ENCODE measurements at regions not wholly inside any gene's neighbourhood (a gene's known extent, or its start where the extent isn't known, plus 50 kb on each side); places are given as distances from the start of the nearest gene placed in this dataset.
A peak's percentile ranks its signal among the peaks of the same experiment; 100 is the strongest.
"Not testable (repeated sequence)": the region's sequence is repeated elsewhere in the genome, so short reads cannot be mapped to it uniquely, and the experiment has no call there.

DNA sequence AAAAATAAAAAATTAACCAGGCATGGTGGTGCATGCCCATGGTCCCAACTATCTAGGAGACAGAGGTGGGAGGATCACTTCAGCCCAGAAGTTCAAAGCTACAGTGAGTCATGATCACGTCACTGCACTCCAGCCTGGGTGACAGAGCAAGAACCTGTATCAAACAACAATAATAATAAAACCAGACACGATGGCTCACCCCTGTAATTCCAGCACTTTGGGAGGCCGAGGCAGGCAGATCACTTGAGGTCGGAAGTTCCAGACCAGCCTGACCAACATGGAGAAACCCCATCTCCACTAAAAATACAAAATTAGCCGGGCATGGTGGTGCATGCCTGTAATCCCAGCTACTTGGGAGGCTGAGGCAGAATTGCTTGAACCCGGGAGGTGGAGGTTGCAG, 159.4 kb downstream of the SKIDA1 start:
- DNase-seq, result not testable (repeated sequence)

DNA sequence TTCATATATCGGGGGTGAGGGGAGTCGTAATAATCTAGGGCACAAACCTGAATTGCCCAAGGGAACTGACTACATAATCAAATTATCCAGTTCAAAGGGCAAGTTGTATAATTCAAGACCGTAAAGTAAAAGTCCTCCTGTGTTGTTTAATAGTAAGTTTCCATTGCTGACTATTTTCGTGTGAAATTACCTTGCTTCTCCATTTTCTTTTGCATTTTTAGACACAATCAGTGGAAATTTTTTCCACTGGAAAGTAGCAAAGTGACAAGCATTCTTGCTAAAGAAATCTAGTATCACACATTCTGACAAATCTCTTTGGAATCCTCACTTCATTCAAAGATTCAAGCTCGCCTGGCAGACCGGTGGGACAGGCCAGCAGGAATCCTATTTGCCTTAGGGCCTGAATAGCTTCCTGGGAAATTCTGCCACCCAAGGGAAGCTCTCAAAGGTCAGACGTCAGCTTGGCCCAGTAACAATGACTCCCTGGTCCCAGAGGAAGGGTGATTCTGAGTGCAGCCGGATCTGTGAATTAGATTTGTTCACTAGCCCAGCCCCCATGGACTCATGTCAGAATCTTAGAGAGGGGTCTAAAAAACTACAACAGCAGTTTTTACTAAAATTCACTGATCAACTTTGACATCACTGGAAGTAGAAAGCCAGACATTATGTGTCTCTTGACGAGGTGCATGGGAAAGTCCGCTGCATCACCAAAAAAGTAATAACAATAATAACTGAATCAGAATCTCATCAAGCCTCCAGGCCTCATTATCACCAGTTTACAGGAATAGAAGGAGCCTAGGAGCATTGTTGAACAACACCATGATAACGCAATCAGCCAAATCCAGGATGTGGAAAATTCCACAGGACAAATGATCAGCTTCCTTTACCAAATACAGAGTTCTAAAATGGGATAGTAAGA, 161.0 kb downstream of the SKIDA1 start:
- DNase-seq, result no peak

DNA sequence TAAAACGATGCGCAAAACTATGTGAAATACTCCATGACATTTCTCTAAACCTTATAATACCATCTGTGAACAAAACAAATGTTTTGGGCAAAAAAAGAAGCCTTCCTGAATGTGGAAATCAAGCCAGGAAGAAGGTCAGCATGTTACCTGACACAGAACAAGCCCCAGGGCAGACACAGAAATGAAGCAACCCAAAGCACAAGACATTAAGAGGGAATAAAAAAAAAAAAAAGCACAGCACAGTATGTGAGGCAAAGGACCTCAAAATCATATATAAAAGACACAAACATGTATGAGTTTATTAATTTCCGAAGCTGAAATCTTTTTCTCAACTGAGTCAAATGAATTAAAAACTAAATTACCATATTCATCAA, 161.8 kb downstream of the SKIDA1 start:
- no peak for DNase-seq

DNA sequence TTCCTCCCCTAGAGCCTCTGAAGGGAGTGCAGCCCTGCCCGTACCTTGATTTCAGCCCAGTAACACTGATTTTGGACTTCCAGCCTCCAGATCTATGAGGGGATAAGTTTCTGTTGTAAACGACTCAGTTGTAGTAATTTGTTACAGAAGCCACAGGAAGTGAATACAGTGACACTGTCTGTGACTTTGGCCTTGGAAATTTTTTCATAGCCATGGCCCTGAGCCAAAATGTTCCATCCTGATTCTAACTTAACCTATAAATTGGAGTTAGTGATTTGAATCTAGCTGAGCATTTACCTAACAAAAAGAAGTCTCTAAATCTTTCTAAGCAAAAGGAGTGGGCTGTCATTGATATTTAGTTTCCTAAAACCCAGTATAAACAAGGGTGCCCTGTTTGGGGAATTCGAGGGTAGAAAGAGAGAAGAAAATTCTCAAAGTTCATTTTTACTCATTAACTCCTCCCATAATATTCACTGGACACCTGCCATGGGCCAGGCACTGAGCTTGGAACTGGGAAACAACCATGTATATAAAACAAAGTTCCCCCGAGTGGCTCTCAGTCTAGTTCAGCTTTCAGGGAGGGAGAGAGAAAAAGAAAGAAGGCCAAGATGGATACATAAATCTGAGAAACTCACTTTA, 162.3 kb downstream of the SKIDA1 start:
- no peak for DNase-seq

DNA sequence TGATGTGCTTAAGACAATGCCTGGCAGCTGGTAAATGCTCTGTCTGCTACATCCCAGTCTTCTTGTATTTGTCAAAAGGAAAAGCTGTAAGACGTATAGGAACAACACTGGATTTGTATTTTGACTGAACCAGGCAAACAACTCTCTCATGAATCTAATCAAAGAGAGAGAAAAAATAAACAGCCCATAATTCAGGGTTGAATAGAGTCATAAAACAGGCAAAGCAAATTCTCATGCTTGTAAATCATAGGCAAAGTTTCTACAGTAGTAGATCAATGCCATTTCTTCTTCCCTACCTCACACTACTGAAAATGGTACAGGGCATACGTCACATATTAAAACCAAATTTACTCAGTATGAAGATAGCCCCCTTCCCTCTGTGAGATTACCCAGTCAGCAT, 166.3 kb downstream of the SKIDA1 start:
- DNase-seq, result no peak

DNA sequence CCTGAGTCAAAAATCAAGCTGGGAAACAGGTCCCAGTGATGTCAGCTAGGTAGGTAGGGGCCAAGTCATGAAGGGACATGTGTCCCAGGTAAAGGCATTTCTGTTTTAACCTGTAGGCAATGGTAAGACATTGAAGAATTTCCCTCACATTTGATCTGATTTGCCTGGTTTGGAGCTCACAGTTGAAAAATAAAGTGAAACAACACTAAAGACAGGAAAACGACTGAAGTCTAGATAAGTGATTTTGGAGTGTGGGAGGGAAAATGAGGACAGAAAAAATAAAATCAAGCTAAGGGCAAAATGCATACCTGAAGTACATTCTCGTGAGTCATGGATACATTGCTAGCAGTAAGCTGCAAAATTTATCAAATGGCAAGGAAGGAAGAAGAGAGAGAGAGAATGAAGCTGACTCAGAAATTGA, 169.9 kb downstream of the SKIDA1 start:
- no peak for DNase-seq

DNA sequence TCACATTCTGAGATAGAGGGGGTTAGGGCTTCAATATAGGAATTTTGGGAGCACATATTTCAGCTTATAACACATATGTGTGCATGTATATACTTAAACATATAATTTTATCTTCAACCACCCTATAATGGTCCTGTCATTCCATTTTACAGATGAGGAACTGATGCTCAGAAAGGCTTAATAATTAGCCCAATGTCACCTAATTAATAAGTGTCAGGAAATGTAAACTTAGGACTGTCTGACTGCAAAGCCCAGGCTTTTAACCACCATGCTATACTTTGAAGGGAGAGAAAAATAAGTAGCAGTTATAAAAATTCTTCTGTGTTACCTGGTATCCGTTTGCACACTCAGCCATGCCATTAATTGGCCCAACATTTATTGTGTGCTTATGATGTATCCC, 172.6 kb downstream of the SKIDA1 start:
- no peak for DNase-seq

DNA sequence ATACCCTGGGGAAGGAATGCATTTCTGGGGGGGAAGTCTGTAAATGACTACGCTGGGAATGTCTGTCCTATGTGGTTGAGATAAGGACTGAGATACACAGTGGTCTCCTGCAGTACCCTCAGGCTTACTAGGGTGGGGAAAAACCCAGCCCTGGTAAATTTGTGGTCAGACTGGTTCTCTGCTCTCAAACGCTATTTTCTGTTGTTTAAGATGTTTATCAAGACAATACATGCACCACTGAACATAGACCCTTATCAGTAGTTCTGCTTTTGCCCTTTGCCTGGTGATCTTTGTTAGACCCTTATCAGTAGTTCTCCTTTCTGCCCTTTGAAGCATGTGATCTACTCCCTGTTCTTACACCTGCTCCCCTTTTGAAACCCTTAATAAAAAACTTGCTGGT, 173.9 kb downstream of the SKIDA1 start:
- DNase-seq, result not testable (repeated sequence)

DNA sequence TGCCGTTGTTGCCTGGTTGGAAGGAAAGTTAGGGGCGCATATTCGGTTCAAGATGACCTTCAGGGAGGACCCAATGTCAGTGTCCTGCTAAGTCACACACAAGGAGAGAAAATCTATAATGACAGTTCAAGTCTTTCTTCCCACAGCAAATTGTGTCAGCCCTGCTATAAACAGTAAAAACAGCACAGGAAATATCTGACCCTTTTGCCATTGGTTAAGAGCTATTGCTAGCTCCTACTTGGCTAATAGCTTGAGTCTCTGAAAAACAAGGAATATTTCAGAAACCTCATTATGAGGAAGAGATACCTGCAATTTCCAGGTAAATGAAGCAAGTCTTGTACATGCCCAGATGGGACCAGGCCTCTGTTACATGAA, 175.6 kb downstream of the SKIDA1 start:
- DNase-seq, result no peak

DNA sequence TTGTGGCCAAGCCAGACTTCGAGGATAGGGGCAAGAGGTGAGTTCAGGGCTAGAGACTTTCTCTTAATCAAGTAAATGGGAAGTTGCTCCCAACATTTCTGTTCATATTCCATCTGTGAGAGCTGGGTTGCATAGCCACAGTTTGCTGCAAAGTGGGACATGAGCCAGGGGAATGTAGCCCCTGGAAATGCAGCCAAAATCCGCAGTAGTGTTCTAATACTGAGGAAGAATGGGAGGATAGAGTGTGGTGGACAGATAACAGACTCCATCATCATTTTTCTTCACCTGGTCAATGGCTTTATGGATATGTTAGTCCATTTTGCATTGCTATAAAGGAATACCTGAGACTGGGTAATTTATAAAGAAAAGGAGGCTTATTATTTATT, 177.7 kb downstream of the SKIDA1 start:
- DNase-seq, result peak in 1 of 2 donors; percentile 46

DNA sequence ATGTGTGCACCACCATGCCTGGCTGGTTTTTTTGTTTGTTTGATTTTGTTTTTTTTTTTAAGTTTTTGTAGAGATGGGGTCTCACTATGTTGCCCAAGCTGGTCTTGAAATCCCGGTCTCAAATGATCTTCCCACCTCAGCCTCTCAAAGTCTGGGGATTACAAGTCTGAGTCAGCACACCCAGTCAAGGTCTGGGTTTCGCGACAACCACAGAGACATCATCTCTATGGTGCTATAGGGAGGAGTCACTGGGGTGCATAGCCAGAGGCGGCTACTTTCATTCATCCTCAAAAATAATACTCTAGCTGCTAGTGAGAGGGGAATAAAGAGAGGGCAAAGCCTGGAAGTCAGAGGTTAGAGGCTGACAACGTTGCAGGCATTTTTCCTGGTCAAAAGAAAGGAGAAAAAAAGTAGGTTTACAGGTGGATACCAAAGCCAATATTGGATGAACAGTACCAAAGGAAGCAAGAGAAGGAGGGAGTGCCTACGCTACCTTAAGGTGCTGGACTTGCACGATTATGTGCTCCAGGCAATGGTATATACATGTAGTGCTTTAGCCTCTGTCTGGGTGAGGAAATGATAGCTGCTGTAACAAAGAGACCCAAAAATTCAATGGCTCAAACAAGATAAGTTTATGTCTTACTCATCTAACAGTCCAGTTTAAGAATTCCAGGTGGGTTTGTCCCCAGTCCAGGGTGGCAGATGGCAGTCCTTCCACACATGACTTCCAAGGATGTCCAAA, 178.3 kb downstream of the SKIDA1 start:
- DNase-seq, result no peak

DNA sequence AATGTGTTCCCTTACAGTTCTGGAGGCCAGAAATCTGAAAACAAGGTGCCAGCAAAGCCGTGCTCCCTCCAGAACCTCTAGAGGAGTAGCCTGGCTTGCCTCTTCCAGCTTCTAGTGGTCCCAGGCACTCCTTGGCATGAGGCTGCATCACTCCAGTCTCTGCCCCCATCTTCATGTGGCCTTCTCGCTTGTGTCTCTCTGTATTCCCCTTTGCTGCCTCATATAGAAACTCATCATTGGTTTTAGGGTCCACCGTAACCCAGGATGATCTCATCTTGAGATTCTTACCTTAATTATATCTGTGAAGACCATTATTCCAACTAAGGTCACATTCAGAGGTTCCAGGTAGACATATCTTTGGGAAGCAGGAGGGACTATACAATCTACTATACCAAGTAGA, 182.4 kb downstream of the SKIDA1 start:
- DNase-seq, result no peak

DNA sequence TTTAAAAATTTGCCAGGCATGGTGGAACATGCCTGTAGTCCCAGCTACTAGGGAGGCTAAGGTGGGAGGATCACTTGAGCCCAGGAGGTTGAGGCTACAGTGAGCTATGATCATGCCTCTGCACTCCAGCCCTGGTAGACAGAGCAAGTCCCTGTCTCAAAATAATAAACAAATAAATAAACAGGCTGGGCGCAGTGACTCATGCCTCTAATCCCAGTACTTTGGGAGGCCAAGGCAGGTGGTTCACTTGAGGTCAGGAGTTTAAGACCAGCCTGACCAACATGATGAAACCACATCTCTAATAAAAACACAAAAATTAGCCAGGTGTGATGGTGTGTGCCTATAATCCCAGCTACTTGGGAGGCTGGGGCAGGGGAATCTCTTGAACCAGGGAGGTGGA, 183.0 kb downstream of the SKIDA1 start:
- DNase-seq, result not testable (repeated sequence)

DNA sequence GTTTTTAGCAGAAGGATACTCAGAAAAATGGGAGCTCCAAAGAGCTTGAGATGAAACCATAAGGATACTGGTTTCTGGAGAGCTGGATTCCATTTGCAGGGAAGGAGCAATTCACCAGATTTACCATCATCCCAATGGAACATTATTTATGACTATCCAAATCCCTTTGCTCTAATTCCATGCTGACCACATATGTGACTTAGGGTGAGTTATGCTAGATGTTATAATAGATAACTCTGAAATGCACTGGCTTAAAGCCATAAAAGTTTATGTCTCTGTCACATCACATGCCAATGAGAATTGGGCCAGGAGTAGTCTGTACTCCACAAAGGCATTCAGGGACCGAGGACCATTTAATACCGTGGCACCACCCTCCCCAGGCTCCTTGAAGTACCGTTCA, 185.2 kb downstream of the SKIDA1 start:
- no peak for DNase-seq

DNA sequence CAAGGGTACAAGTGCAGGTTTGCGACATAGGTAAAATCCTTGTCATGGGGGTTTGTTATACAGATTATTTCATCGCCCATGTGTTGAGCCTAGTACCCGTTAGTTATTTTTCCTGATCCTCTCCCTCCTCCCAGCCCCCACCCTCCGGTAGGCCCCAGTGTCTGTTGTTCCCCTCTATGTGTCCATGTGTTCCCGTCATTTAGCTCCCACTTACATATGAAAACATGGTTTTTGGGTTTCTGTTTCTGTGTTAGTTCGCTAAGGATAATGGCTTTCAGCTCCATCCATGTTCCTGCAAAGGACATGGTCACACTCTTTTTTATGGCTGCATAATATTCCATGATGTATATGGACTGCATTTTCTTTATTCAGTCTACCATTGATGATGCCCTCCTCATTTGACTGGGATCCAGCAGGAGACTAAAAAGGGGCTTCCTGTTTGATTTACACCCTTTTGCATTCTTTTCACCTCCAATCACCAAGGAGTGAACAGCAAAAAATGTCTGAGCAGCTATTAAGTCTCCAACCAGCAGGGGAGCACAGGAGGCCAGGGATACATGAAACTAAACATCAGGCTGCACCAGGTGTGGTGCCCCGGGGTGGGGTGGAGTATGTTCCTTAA, 188.2 kb downstream of the SKIDA1 start:
- no peak for DNase-seq

DNA sequence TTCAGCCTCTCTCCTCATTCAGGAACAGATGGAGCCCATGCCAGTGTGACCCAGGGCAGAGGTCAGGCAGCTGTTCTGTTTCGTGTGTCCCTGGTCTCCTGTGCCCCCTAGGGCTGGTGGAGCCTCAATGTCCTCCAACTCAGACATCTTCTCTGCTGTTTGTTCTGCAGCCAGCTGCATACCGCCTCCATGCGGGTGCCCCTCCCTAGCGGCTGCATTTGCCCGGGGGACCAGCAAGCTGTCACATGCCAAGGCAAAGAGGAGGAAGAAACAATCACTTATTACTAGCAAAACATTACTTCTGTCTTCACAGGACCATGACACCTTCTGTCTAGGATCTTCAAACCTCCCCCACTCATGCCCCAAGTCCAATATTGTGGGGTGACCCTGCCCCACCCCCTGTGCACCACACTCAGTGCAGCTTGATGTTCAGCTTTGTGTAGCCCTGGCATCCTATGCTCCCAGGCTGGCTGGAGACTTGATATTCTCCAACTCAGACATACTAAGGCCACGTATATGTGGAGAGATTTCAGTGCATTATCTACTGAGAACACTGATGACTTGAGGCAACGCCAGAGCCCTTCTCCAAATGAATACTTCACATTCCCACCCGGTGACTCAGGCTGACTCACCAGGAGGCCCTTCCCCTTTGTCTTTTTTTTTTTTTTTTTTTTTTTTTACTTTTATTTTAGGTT, 188.9 kb downstream of the SKIDA1 start:
- no peak for DNase-seq

DNA sequence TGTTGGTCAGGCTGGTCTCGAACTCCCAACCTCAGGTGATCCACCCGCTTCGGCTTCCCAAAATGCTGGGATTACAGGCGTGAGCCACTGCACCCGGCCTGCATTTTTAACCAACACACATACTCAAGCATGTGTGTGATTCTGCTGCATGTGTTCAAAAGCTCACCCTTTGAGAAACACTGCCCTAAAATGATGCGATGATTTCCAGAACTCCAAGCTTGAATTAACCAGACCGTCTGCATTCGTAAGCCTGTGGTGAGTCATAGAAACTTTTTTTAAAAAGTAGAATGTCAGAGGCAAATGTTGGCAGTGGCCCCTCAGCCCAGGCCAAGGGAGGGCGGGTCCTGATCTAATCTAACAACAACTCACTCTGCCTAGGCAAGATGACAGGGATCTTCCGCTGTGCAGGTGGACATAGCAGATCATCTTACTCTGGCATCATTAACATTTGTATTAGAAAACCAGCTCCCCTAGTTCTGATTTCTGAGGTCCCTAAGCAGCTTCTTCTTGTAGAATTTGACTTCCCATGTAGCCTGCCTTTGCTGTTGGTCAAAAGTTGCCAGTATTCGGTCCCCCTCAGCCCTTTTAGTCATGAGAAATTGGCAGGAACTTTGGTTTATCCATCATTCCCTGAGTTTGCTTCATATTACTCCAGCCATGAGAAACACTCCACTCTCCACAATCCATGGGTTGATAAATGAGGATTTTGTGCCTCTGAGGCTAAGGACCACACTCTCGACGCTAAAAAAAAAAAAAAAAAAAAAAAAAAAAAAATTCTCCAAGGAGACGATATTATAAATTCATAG, 190.4 kb downstream of the SKIDA1 start:
- DNase-seq, result no peak

DNA sequence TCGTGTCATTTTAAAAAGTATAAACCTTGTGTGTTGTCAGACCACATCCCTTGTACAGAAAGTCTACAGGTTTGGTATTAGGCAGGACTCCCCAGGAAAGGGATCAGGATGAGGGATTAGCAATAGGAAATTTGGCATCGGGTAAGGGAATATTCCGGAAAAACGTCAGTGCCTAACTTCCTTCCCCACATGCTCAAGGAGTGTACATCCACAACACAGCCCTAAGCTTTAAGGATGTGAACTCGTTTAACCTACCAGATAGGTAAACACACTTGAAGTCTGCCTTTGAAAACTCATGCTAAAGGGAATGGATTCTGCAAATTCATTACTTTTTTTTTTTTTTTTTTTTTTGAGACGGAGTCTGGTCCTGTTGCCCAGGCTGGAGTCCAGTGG, 194.9 kb downstream of the SKIDA1 start:
- DNase-seq, result peak in 1 of 2 donors; percentile 37

DNA sequence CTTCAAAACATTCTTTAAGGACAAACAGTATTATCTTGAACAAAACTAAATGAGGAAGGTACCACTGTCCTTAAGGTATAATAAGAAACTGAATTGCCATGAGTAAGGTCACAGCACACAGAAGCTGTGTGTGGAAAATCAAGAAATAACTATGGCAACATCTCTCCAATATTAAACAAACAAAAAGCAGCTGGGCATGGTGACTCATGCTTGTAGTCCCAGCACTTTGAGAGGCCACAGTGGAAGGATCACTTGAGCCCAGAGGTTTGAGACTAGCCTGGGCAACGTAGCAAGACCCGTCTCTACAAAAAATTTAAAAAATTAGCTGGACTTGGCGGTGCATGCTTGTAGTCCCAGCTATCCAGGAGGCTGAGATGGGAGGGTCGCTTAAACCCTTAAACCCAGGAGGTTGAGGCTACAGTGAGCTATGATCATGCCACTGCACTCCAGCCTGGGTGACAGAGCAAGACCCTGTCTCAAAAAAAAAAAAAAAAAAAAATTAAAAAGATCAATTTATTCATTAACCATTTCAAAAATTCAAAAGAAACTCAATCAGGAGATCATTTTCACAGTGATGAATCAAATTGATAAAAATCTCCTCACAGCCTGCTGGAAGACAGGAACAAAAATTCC, 195.4 kb downstream of the SKIDA1 start:
- peak in 1 of 2 donors; percentile 33 for DNase-seq

DNA sequence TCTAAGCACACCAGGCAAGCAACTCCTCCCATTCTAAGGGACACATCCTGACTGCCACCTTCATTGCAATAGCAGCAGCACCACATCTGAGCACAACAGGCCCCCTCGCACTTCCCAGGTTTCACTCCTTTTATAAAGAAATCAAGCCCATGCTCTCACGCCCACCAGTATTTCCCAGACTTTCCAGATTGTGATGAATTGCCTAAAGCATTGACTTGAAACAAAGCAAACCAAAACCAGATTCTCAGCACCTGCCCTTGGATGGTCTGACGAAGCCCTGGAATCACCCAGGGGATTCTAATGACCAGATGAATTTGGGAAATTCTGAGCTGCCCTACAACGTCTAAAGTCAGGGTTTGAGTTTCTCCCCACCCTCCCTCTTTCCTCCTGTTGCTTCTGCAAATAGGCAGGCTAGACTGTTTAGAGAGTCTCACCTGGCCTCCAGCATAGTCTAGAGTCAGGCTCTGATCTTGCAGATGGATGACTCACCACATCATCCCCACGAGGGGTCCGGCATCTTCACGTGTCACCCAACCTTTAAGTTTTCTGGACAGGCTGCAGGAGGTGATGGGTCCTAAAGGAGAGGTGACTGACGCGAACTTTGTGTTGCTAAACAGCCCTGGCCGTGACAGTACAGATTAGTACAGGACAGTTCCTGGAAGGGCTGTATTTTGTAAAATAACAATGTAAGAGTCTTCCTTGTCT, 198.0 kb downstream of the SKIDA1 start:
- no peak for DNase-seq
